Activated T-helper 9 cell treated with anti-CD3 and anti-CD28 coated beads, Interleukin-2, amount 50 U/mL, for 16 hours (primary cell): ENCODE measurements at regions not wholly inside any gene's neighbourhood (a gene's known extent, or its start where the extent isn't known, plus 50 kb on each side); places are given as distances from the start of the nearest gene placed in this dataset.
"Not testable (repeated sequence)": the region's sequence is repeated elsewhere in the genome, so short reads cannot be mapped to it uniquely, and the experiment has no call there.

Experiments used
- DNase-seq: peaks from one replicate; pipeline ENCODE4 v3.0.0-alpha.2; 2020; ENCODE audit warnings: low read depth

GRCh38 chr5:152456815-152457443 lies 51.9 kb upstream of the NMUR2 start:
- DNase-seq: no peak

DNA sequence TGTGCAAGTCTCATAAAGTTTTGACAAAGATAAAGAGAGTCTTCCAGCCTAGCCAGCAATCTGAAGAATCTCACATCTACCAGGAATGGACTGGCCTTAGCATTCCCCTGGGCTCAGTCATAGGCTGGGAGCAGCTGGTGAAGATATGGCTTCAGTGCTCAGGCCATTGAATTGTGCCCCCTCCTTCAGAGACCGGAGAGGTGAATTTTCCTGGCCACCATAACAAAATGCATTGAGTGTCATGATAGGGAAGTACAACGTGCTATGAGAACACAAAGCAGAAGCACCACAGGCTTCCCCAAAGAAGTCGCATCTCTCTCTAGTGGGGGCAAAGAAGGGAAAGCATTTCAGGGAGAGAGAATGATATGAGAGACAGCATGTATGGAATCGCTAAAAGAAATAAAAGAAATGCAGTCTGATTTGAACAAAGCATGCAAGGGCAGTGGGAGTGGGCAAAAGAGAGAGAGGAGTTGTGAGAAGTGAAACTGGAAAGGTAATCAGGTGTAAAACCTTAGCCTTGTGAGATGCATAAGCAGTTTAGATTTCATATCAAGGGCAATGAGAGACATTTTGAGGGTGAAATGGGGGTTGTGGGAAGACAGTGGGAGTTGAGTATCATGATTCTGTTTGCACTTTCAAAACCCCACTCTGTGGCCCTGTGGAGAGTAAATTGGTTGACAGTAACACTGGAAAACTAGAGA lies 57.1 kb upstream of the NMUR2 start:
- no peak for DNase-seq

- no peak for DNase-seq
Observed at GRCh38 chr5:152464048-152464447, 59.0 kb upstream of the NMUR2 start.

DNA sequence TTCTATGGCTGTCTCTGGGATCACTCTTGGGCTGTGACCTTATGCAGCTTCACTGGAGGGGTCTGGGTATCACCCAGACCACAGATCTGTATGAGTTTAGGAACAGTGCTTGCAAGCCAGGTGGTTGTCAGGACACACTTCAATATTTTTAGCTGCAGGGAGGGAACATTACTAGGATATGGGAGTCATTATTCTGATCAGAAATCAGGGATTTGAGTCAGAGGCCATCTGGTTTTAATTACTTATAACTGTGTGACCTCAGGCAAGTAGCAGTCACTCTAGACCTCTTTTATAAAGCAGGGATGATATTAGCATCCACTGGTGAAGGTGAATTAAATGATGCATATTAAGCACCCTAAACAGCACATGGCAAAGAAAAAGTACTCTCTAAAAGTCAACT lies 60.1 kb upstream of the NMUR2 start:
- no peak for DNase-seq

DNA sequence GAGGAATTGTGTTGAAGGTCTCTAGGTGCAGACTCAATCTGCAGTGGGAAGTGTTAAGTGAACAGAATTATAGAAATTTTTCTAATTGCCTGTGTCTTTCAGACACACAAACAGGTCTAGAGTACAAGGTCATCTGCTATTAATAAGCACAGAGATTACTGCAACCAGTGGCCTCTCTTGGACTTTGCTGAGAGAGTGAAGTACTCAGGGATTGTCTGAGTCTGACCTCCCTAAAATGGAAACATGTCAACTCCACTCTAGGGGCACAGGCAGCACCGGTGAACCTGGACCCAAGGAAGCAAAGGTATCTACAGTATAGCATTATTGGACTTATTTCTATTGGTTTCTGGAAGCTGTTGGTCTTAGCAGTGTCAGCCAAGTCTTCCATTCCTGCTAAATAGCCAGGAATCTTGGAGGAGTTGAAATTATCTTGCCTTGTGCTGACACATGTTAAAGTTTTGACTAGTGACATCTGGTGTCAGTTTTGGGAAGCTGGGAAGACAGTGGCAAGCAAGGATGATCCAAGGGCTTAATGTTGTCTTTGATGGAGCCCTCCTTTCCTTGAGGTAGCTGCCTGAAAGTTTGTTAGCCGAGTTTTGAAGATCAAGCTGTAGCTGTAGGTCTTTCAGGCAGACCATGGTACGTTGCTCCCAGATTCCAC lies 61.1 kb upstream of the NMUR2 start:
- DNase-seq: no peak

DNA sequence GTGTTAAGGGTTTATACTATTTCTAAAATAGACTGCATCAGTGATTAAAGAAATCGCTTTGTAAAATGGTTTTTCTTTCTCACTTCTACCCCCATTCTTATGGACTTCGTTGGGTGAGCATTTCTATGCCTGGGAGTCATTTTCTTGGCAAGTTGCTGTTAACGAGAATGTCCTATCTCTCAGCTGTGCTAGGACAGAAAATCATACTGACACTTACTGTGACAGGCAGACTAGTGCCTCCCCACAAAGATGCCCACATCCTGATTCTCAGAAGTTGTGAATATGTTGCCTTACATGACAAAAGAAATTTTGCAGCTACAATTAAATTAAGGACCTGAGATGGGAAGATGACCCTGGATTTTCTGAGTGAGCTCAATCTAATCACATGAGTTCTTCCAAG lies 65.1 kb upstream of the NMUR2 start:
- DNase-seq: no peak

GRCh38 chr5:152472083-152472482 lies 67.0 kb upstream of the NMUR2 start:
- no peak for DNase-seq

DNA sequence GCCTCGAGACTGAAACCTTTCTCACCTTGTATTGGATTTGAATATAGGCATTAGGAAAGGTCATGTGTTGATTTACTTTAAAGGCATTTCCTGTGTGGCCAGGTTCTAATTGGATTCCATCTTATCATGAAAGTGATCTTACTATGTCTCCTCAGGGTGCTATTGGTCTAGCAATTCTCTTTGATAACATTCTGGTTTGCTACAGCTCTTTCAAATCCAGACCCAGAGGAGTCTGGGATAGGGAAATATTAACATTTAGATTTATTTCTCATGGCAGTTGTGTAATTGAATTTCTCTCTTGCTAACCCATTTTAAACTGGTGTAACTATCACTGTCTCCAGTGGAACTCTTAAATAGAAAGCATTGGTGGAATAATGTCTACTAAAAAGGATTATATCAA lies 69.9 kb upstream of the NMUR2 start:
- no peak for DNase-seq

DNA sequence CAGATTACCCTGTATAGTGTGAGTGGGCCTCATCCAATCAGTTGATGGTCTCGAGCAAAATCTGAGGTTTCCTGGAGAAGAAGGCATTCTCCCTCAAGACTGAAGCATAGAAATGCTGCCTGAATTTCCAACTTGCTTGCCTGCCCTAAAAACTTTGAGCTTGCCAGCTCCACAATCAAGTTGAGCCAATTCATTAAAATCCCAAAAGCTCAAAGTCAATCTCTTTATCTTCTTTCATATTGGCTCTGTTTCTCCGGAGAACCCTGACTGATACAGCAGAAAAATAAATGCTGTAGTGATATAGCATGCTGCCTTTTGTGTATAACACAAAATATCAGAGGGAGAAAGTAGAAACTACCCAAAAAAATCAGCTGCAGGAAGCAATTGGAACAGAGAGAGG lies 72.5 kb upstream of the NMUR2 start:
- DNase-seq: no peak

GRCh38 chr5:152479866-152480265 lies 74.8 kb upstream of the NMUR2 start:
- not testable (repeated sequence) for DNase-seq

DNA sequence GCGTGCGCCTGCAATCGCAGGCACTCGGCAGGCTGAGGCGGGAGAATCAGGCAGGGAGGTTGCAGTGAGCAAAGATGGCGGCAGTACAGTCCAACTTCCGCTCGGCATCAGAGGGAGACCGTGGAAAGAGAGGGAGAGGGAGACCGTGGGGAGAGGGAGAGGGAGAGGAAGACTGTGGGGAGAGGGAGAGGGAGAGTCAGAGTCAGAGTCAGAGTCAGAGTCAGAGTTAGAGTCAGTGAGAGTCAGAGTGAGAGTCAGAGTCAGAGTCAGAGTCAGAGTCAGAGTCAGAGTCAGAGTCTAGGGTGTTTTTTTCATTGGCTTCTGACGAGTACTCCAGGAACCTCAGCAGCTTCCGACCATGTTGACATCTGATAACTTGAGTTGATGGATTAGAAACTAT lies 75.6 kb upstream of the NMUR2 start:
- not testable (repeated sequence) for DNase-seq

GRCh38 chr5:152487130-152487529 lies 82.1 kb upstream of the NMUR2 start:
- no peak for DNase-seq

DNA sequence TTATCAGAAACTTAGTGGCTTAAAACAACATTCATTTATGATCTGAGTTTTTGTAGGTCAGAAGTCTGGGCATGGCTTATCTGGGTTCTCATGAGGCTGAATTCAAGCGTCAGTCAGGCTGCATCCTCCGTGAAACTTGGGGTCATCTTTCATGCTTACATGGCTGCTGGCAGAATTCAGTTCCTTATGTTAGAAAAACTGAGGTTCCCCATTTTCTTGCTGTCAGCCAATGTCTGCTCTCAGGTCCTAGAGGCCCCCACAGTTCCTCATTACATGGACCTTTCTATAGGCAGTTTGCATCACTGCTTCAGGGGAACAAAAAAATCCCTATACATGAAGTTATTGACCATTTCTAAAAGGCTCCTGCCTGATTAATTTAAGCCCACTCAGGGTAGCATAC lies 83.8 kb upstream of the NMUR2 start:
- no peak for DNase-seq

- DNase-seq: no peak
Observed at GRCh38 chr5:152499814-152500535, 94.9 kb upstream of the NMUR2 start.

DNA sequence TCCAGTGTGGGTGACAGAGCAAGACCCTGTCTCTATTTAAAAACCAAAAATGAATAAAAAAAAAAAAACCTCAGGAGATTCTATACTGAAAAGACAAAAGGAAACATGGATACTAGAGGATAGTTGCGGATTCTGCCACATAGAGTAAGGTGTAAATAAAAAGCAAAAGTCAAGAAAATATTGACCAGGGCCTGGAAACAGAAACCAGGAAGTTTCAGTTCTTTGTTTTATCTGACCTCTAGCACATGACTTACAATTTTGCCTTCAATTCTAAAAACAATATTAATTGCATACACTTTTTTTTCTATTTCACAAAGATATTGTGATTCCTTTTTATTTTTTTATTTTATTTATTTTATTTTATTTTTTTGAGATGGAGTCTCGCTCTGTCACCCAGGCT lies 96.2 kb upstream of the NMUR2 start:
- no peak for DNase-seq

GRCh38 chr5:152503206-152503605 lies 98.1 kb upstream of the NMUR2 start:
- DNase-seq: no peak

DNA sequence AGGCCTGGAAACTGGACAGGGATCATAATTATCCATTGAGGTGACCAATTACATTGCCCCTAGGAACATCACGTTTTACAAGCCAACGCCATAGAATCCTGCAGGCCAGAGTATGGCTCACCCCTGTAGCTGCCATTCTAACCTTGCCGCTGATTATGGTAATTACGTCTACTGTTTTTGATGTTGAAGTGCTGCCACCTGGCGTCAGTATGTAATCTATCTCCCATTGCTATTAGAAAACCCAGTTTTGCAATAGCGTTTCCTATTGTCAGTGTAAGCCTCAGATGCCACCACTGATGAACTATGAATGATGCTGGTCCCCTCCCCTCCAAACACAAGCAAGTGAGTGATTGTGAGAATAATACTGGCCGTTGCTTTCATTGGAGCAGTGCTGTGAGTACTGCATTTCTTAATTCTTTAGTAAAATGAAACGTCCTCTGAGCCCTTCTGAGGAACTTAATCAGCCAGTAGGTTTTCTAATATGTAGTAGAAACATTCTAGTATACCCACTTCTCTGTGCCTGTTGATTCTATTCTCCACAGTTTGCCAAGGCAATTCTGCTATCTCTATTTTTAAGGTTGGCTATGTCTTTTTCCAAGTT lies 100.5 kb upstream of the NMUR2 start:
- no peak for DNase-seq

- DNase-seq: no peak
Observed at GRCh38 chr5:152511120-152511519, 106.0 kb upstream of the NMUR2 start.

GRCh38 chr5:152511531-152512132 lies 106.6 kb upstream of the NMUR2 start:
- DNase-seq: no peak

GRCh38 chr5:152514827-152515397 lies 109.8 kb upstream of the NMUR2 start:
- DNase-seq: no peak

DNA sequence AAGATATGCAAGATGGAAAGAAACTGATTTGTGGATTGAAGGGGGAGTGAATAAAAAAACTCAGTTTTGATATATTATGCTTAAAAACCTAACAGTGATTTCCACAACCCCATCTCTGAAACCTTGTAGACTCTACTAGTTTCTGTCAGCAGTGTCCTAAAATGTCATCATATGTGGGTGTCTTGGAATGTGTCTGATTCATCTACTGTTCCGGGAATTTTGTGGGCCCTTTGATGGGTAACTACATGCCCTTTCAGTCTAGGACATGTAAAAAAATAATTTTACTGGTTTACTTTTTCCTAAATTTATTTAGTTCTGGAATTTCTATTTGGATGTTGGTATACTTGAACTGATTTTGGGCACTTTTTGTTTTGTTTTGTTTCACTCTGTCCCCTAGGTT lies 118.9 kb upstream of the NMUR2 start:
- DNase-seq: no peak
